K562 (cell line): ENCODE measurements at regions not wholly inside any gene's neighbourhood (a gene's known extent, or its start where the extent isn't known, plus 50 kb on each side); places are given as distances from the start of the nearest gene placed in this dataset.

Experiments used
- ATAC-seq: fragments of 200-7000 bp; cut with Tn5 transposase; 3 replicates; pipeline ENCODE4 v1.9.1; 2020; ENCODE audit warnings: moderate library complexity
- BruUV-seq: library from RNA; stranded (reverse); fragments of 400-500 nt; replicated peaks from 2 replicates; lab custom pipeline; 2021; lab: Mats Ljungman, UMichigan
- CTCF ChIA-PET: fragments of 300-600 bp; formaldehyde crosslinking; extraction: SDS; loops from one replicate; lab custom pipeline; 2021; ENCODE audit warnings: low intra/inter-chr PET ratio; lab: Yijun Ruan, JAX
- POLR2A ChIA-PET: fragments of 300-600, 350-650 bp; sonication (Branson Sonifier 250); formaldehyde crosslinking; extraction: SDS; loops from one replicate; lab custom pipeline; 2021; ENCODE audit warnings: antibody characterized with exemption, inconsistent platforms; lab: Yijun Ruan, JAX
- DNase-seq, 4 experiments: peaks; one replicate each; pipeline versions ENCODE4 v3.0.0 to v3.0.0-alpha.2; 2011 to 2018; ENCODE audit warnings: low spot score in 3 of 4, mixed read lengths in 3 of 4; ENCODE audit errors: extremely low read depth in 1 of 4
- FAIRE-seq: peaks from 2 replicates; lab custom pipeline; 2011; peaks lifted over from hg19 to GRCh38; lab: Jason Lieb, UNC
- H2AFZ ChIP-seq: 2 replicates; pipeline ENCODE4 v1.6.0; 2011; ENCODE audit warnings: low read depth, low read length, control low read depth, inconsistent platforms
- H3K27ac ChIP-seq: fragments of 200-600 bp; 3 replicates; pipeline ENCODE4 v1.8.0; 2011; ENCODE audit warnings: low read depth, mild to moderate bottlenecking, control low read depth, inconsistent platforms, low read length, moderate library complexity, mixed read lengths; ENCODE audit errors: extremely low read depth
- H3K27me3 ChIP-seq, 2 experiments: fragments of 300-600 bp in 1 of 2; 2 replicates in 1 of 2; 3 replicates in 1 of 2; pipeline versions ENCODE4 v1.6.0 to v1.8.0; 2011; ENCODE audit warnings: inconsistent platforms in 2 of 2, low read length in 2 of 2, mild to moderate bottlenecking in 1 of 2, mixed read lengths in 1 of 2, moderate library complexity in 1 of 2; ENCODE audit not compliant: control insufficient read depth in 2 of 2, insufficient read depth in 2 of 2
- H3K36me3 ChIP-seq: fragments of 300-600 bp; 3 replicates; pipeline ENCODE4 v1.8.0; 2011; ENCODE audit warnings: mild to moderate bottlenecking, low read length, inconsistent platforms; ENCODE audit not compliant: control insufficient read depth, insufficient read depth
- H3K4me1 ChIP-seq, 2 experiments: fragments of 200-600 bp in 1 of 2; replicated peaks in 1 of 2; 2 replicates in 1 of 2; 3 replicates in 1 of 2; pipeline versions ENCODE4 v1.5.1 to v1.8.0; 2011; ENCODE audit warnings: inconsistent platforms in 2 of 2, low read length in 2 of 2, mild to moderate bottlenecking in 1 of 2, mixed read lengths in 1 of 2, moderate library complexity in 1 of 2; ENCODE audit not compliant: control insufficient read depth in 2 of 2, insufficient read depth in 2 of 2
- H3K4me2 ChIP-seq: 2 replicates; pipeline ENCODE4 v1.6.1; 2011; ENCODE audit warnings: low read length, control low read depth, inconsistent platforms, mixed read lengths; ENCODE audit not compliant: insufficient read depth
- H3K4me3 ChIP-seq: fragments of 200-600 bp; sonication (generic), shearing (Covaris generic); 2 replicates; pipeline ENCODE4 v1.5.1; 2016; ENCODE audit warnings: control low read depth, inconsistent platforms
- H3K79me2 ChIP-seq: fragments of 200-600 bp; 3 replicates; pipeline ENCODE4 v1.8.0; 2011; ENCODE audit warnings: low read length, inconsistent platforms; ENCODE audit not compliant: control insufficient read depth, insufficient read depth
- H3K9ac ChIP-seq, 2 experiments: 2 replicates each; pipeline versions ENCODE4 v1.6.0 to v1.6.1; 2011; ENCODE audit warnings: low read depth in 2 of 2, low read length in 2 of 2, control low read depth in 1 of 2, inconsistent platforms in 1 of 2, mild to moderate bottlenecking in 1 of 2, mixed read lengths in 1 of 2; ENCODE audit not compliant: insufficient read depth in 1 of 2
- H3K9me1 ChIP-seq: one replicate; pipeline ENCODE4 v1.6.0; 2011; ENCODE audit warnings: inconsistent platforms, mild to moderate bottlenecking, low read length, moderate library complexity; ENCODE audit not compliant: control insufficient read depth, insufficient read depth
- H3K9me3 ChIP-seq: replicated peaks from 2 replicates; pipeline ENCODE4 v1.5.1; 2011; ENCODE audit warnings: low read depth, low read length, inconsistent platforms; ENCODE audit not compliant: control insufficient read depth, insufficient read depth
- H4K20me1 ChIP-seq: replicated peaks from 2 replicates; pipeline ENCODE4 v1.6.1; 2011; ENCODE audit warnings: low read length, inconsistent platforms, mixed read lengths; ENCODE audit not compliant: control insufficient read depth, insufficient read depth
- CEBPZ ChIP-seq: fragments of 150-350 bp; IDR thresholded peaks from 2 replicates; pipeline ENCODE4 v1.6.1; 2014; ENCODE audit warnings: low read depth, mild to moderate bottlenecking, low read length, borderline replicate concordance
- CREB3 ChIP-seq: fragments of 450-650 bp; conservative IDR thresholded peaks from 2 replicates; pipeline ENCODE4 v1.6.1; 2016; ENCODE audit warnings: missing genetic modification characterization, low read depth, mild to moderate bottlenecking, missing compliant biosample characterization, moderate library complexity
- EGR1 ChIP-seq: fragments of 450-650 bp; conservative IDR thresholded peaks from 2 replicates; pipeline ENCODE4 v1.6.1; 2017; ENCODE audit warnings: mild to moderate bottlenecking
- ESRRB ChIP-seq: fragments of 250-450 bp; sonication (Bioruptor Pico); IDR thresholded peaks from 2 replicates; pipeline ENCODE4 v1.5.0; 2020; ENCODE audit warnings: mild to moderate bottlenecking, moderate library complexity, borderline replicate concordance
- HDAC6 ChIP-seq: IDR thresholded peaks from 2 replicates; pipeline ENCODE4 v1.6.1; 2012; ENCODE audit warnings: low read depth, mild to moderate bottlenecking, control low read depth, inconsistent platforms, low read length, moderate library complexity
- ILF3 ChIP-seq: fragments of 450-650 bp; IDR thresholded peaks from 2 replicates; pipeline ENCODE4 v1.6.1; 2018; ENCODE audit warnings: antibody characterized with exemption, mild to moderate bottlenecking, moderate library complexity, borderline replicate concordance
- IRF2 ChIP-seq: sonication (generic); formaldehyde crosslinking; IDR thresholded peaks from 2 replicates; pipeline ENCODE4 v1.8.1; 2022; ENCODE audit warnings: mild to moderate bottlenecking, missing genetic modification reagents
- SMARCB1 ChIP-seq: IDR thresholded peaks from 2 replicates; pipeline ENCODE4 v1.6.1; 2011; ENCODE audit warnings: improper control_type of control experiment, low read depth; ENCODE audit not compliant: insufficient read length
- STAT5B ChIP-seq: fragments of 250-450 bp; sonication (Bioruptor Pico); IDR thresholded peaks from 2 replicates; pipeline ENCODE4 v1.8.0; 2021; ENCODE audit warnings: mild to moderate bottlenecking, inconsistent platforms
- ZNF212 ChIP-seq: fragments of 450-650 bp; formaldehyde crosslinking; IDR thresholded peaks from 2 replicates; pipeline ENCODE4 v1.4.0; 2020; ENCODE audit warnings: mild to moderate bottlenecking
- ZNF282 ChIP-seq: sonication (generic); formaldehyde crosslinking; IDR thresholded peaks from 2 replicates; pipeline ENCODE4 v1.8.1; 2023; ENCODE audit warnings: missing genetic modification reagents
- ZNF324 ChIP-seq: fragments of 250-450 bp; sonication (Bioruptor Pico); IDR thresholded peaks from 2 replicates; pipeline ENCODE4 v1.4.0; 2020; ENCODE audit warnings: mild to moderate bottlenecking
- WGBS: fragments of 100-300 bp; shearing (Covaris generic); methylation state at CpG from one replicate; pipeline ENCODE4 v1.1.6; 2016; ENCODE audit warnings: low coverage, mixed read lengths; ENCODE audit not compliant: insufficient coverage; ENCODE audit errors: missing lambda C conversion rate; 5-methylcytosine and 5-hydroxymethylcytosine counted together
- in situ Hi-C: fragments of 300-500 bp; cut with MboI; formaldehyde crosslinking; loops from 4 replicates; pipeline ENCODE4 v1.15.0; 2018; ENCODE audit warnings: inconsistent platforms, mixed read lengths
- intact Hi-C: fragments of 100-400 bp; cut with micrococcal nuclease; formaldehyde crosslinking; loops from 2 replicates; pipeline ENCODE4 v1.14.2; 2022

DNA sequence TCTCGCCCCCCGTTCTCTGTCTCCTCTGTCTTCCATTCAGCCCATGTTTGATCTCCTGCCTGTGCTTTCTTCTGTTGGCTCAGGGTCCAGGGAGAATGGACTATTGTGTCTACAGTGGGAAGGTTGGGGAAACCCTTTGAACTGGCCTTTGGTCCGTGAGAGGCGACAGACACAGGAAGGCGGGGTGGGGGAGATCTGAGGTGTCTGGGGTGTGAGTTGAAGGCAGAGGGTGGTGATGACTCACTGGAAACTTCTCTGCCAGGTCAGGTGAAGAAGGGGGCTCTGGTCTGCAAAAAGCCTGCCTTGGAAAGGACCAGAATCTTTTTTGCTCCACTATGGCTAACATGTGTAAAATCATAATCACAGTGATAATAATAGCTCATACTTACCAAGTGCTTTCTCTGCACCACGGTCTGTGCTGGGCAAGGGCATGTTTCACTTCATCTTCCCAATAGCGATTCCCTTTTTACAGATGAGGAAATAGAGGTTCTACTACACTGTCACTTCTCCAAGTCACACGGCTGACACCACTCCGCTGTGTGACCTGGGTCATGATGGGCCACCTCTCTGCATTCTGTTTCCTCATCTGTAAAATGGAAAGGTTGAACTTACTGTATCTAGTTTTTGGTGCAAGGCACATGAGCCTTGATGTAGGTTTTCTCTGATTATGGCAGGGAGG is 99.8 kb upstream of the ALX4 start:
- Histone ChIP-seq H3K27me3 (peaks cover 16 to 41% of the 10 kb centered on the region in 2 experiments), H3K4me2 (no peak overlapping the region), H3K4me3 (no peak overlapping the region), H3K9ac (no peak overlapping the region), H2AFZ (no peak overlapping the region), H3K4me1 (no peaks in the 10 kb centered on the region), H3K27ac (no peak overlapping the region), H3K79me2 (no peaks in the 10 kb centered on the region), H3K36me3 (no peaks in the 10 kb centered on the region), H3K9me3 (0 out of 2 replicates have a peak, but pooled peaks cover 2% of the 10 kb centered on the region), H4K20me1 (no peaks in the 10 kb centered on the region), H3K9me1 (no peaks in the 10 kb centered on the region)
- CTCF ChIA-PET: no interaction called here
- intact Hi-C loops (no loop called here), in situ Hi-C loops (no loop called here)
- FAIRE-seq: no peak
- no TSS peak for BruUV-seq
- POLR2A ChIA-PET: interaction anchor here (0.7 kb wide), 1 partner anchor 37 kb away, joined by 4 read pairs; no protein-coding TSS in a partner anchor
- no peak for DNase-seq
- no peak for ATAC-seq
- under 1% methylated on average over 9 of the region's 9 CpGs for WGBS
- no peak for TF ChIP-seq EGR1
- no peak for TF ChIP-seq ILF3

DNA sequence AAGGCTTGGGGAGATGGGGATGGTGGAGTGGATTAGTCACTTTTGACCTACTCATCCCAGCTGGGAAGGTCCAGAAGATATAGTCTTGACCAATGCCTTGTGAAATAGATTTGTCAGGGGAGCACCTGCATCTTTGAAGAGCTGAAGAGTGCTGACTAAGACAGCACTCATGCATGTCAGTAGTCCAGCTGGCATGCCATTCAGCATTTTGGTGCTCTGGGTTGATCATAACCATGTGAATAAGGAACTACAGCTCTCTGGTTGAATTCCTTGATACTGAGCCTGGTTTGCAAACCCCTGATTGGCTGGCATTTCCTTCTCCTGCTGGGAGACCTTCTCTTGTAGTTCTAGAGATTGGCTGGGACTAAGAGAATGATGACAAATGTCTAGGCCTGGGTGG is 106.8 kb upstream of the ALX4 start:
- Histone ChIP-seq H3K4me2 (no peak overlapping the region), H3K9ac (no peak overlapping the region), H2AFZ (no peak overlapping the region), H3K9me3 (0 out of 2 replicates have a peak, but pooled peaks cover 2% of the 10 kb centered on the region), H3K36me3 (no peaks in the 10 kb centered on the region), H3K27ac (no peak overlapping the region), H3K4me1 (no peaks in the 10 kb centered on the region), H3K79me2 (no peaks in the 10 kb centered on the region), H3K4me3 (no peak overlapping the region), H3K27me3 (peaks cover 2 to 12% of the 10 kb centered on the region in 2 experiments; a peak in 3 of 5 replicates), H4K20me1 (no peaks in the 10 kb centered on the region), H3K9me1 (peaks cover 3% of the 10 kb centered on the region)
- in situ Hi-C loops: no loop called here
- FAIRE-seq: no peak
- intact Hi-C loops: no loop called here
- POLR2A ChIA-PET: interaction anchor here (1.2 kb wide), 1 partner anchor 11 kb away, joined by 6 read pairs; no protein-coding TSS in a partner anchor
- ATAC-seq: no peak
- BruUV-seq: no TSS peak
- CTCF ChIA-PET: no interaction called here
- DNase-seq: no peak
- TF ChIP-seq STAT5B (CRISPR knock-in tag) (no peak), ZNF324 (CRISPR knock-in tag) (no peak), CEBPZ (no peak), IRF2 (no peak), ZNF212 (no peak), ESRRB (no peak), SMARCB1 (no peak), ZNF282 (CRISPR knock-in tag) (no peak), CREB3 (tag) (no peak), HDAC6 (no peak)
